CD8-positive, alpha-beta memory T cell (primary cell): ENCODE measurements at regions not wholly inside any gene's neighbourhood (a gene's known extent, or its start where the extent isn't known, plus 50 kb on each side); places are given as distances from the start of the nearest gene placed in this dataset.

Experiments
- CTCF ChIA-PET: fragments of 350-600 bp; sonication (Branson Sonifier 250); formaldehyde crosslinking; loops from one replicate; lab custom pipeline; 2021; ENCODE audit warnings: antibody characterized with exemption; lab: Charles Lee
- POLR2A ChIA-PET: fragments of 350-600 bp; sonication (Branson Sonifier 250); formaldehyde crosslinking; loops from one replicate; lab custom pipeline; 2021; ENCODE audit warnings: antibody characterized with exemption; lab: Charles Lee
- DNase-seq, 5 donors: peaks; one replicate each; pipeline versions ENCODE4 v3.0.0 to v3.0.0-alpha.2; 2020 to 2022; ENCODE audit warnings: mixed read lengths in 1 of 5
- H3K27ac ChIP-seq: one replicate; pipeline ENCODE4 v1.7.0; 2013; ENCODE audit warnings: low read depth, mild to moderate bottlenecking, low read length, moderate library complexity
- H3K27me3 ChIP-seq: 2 replicates; pipeline ENCODE4 v1.7.0; 2013; ENCODE audit warnings: low read length, mild to moderate bottlenecking; ENCODE audit not compliant: insufficient read depth, poor library complexity, severe bottlenecking
- H3K36me3 ChIP-seq: 2 replicates; pipeline ENCODE4 v1.7.0; 2013; ENCODE audit warnings: mild to moderate bottlenecking, low read length, moderate library complexity; ENCODE audit not compliant: insufficient read depth
- H3K4me1 ChIP-seq: 2 replicates; pipeline ENCODE4 v1.7.0; 2013; ENCODE audit warnings: mild to moderate bottlenecking, low read length, moderate library complexity; ENCODE audit not compliant: insufficient read depth
- H3K4me3 ChIP-seq: 2 replicates; pipeline ENCODE4 v1.7.0; 2013; ENCODE audit warnings: mild to moderate bottlenecking, low read length
- H3K9me3 ChIP-seq: 2 replicates; pipeline ENCODE4 v1.7.0; 2013; ENCODE audit warnings: mild to moderate bottlenecking, low read length
- H3K27ac Mint-ChIP-seq, 8 donors: one replicate each; pipeline ENCODE4 v1.8.0; 2020 to 2021; ENCODE audit warnings: mixed read lengths in 8 of 8, mild to moderate bottlenecking in 6 of 8, inconsistent platforms in 3 of 8, moderate library complexity in 3 of 8
- H3K27me3 Mint-ChIP-seq, 2 donors: one replicate each; pipeline ENCODE4 v1.8.0; 2020 to 2021; ENCODE audit warnings: mixed read lengths in 2 of 2, mild to moderate bottlenecking in 1 of 2, moderate library complexity in 1 of 2
- H3K36me3 Mint-ChIP-seq, 3 donors: one replicate each; pipeline ENCODE4 v1.8.0; 2020 to 2021; ENCODE audit warnings: mixed read lengths in 3 of 3, inconsistent platforms in 1 of 3, mild to moderate bottlenecking in 1 of 3
- H3K4me1 Mint-ChIP-seq, 3 donors: one replicate each; pipeline ENCODE4 v1.8.0; 2020 to 2021; ENCODE audit warnings: mixed read lengths in 3 of 3, inconsistent platforms in 1 of 3, mild to moderate bottlenecking in 1 of 3
- H3K4me3 Mint-ChIP-seq, 7 donors: one replicate each; pipeline ENCODE4 v1.8.0; 2020 to 2021; ENCODE audit warnings: mixed read lengths in 7 of 7, mild to moderate bottlenecking in 6 of 7, moderate library complexity in 4 of 7, inconsistent platforms in 2 of 7
- H3K9me3 Mint-ChIP-seq, 5 donors: one replicate each; pipeline ENCODE4 v1.8.0; 2020 to 2022; ENCODE audit warnings: mixed read lengths in 5 of 5, mild to moderate bottlenecking in 3 of 5, moderate library complexity in 2 of 5, inconsistent platforms in 1 of 5

GRCh38 chr5:68458416-68459021 lies 243.0 kb downstream of the PIK3R1 start:
- Histone ChIP-seq H3K9me3 (no peaks in the 10 kb centered on the region), H3K36me3 (no peaks in the 10 kb centered on the region), H3K4me3 (no peak overlapping the region), H3K27ac (no peak overlapping the region), H3K4me1 (peaks cover 6% of the 10 kb centered on the region), H3K27me3 (no peaks in the 10 kb centered on the region)
- no peak overlapping the region for H3K4me3 Mint-ChIP-seq
- no peaks in the 10 kb centered on the region for H3K36me3 Mint-ChIP-seq
- ChIA-PET CTCF (interaction anchor here (1.3 to 5.2 kb wide), 2 partner anchors 9 to 171 kb away, joined by 3 to 47 read pairs; no protein-coding TSS in a partner anchor), POLR2A (no interaction called here)
- peak in 3 of 5 donors; percentile 9 to 49 (median 13) for DNase-seq
- H3K27me3 Mint-ChIP-seq, result no peaks in the 10 kb centered on the region
- no peak overlapping the region for H3K27ac Mint-ChIP-seq
- H3K4me1 Mint-ChIP-seq, result peaks cover 13 to 22% (median 20%) of the 10 kb centered on the region in 3 donors
- H3K9me3 Mint-ChIP-seq, result no peaks in the 10 kb centered on the region

DNA sequence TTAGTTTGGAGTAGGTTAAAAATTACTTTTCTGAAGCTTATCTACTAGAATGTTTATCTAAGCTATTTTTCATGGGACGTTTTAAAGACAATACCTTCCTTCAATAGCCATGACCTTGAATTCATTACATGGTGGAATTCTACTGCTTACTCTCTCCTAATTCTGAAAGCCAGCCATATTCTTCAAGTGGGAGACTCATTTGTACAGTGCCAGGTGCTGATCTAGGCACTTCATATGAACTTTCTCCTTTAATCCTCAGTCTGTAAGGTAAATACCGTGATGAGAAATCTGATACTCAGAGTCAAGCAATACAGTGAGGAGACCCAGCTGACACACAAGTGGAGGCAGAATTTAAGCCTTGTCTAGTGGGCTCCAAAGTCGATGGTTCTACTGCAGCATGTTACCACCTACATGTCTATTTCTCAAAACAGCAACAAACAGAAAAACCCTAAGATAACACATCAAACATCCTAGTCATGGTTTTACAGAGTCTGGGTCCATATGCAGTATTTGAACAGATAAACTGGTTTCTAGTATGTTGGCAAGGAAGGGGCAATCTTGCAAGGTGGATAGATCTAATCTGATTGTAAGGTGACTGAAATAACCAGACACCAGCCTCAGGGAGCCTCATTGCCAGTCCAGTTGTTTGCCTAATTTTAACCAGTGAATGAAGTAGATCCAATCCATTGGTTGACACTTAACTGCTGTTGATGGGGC lies 243.7 kb downstream of the PIK3R1 start:
- Mint-ChIP-seq H3K36me3 (no peaks in the 10 kb centered on the region), H3K4me1 (peaks cover 13 to 22% (median 20%) of the 10 kb centered on the region in 3 donors), H3K27me3 (no peaks in the 10 kb centered on the region), H3K9me3 (no peaks in the 10 kb centered on the region), H3K4me3 (no peak overlapping the region), H3K27ac (no peak overlapping the region)
- ChIA-PET POLR2A (no interaction called here), CTCF (interaction anchor here (0.6 to 5.2 kb wide), 4 partner anchors 9 to 179 kb away, joined by 3 to 47 read pairs (median 4); no protein-coding TSS in a partner anchor)
- Histone ChIP-seq H3K9me3 (no peaks in the 10 kb centered on the region), H3K4me1 (peaks cover 6% of the 10 kb centered on the region), H3K27ac (no peak overlapping the region), H3K4me3 (no peak overlapping the region), H3K36me3 (no peaks in the 10 kb centered on the region), H3K27me3 (no peaks in the 10 kb centered on the region)
- no peak for DNase-seq

DNA sequence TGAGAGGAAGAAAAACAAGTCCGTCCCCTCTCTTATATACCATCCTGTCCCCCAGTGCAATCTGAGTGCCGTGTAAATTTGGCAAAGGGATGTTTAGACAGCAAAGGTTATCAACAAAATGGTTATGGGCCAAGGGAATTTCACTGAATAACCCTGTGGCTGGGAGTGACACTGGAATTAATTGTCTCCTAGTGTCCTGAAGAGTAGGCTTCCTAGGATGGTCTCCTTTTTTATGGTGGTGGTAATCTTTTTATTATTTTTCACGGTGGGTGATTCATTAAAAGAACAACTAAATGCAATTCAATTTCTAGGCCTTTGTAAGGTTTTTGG lies 244.2 kb downstream of the PIK3R1 start:
- no peaks in the 10 kb centered on the region for H3K36me3 ChIP-seq
- no peak for DNase-seq
- ChIA-PET POLR2A (no interaction called here), CTCF (interaction anchor here (0.6 to 5.2 kb wide), 4 partner anchors 10 to 179 kb away, joined by 3 to 47 read pairs (median 4); no protein-coding TSS in a partner anchor)
- H3K4me1 ChIP-seq, result peaks cover 9% of the 10 kb centered on the region
- Mint-ChIP-seq H3K4me1 (peaks cover 13 to 22% (median 20%) of the 10 kb centered on the region in 3 donors), H3K36me3 (no peaks in the 10 kb centered on the region), H3K4me3 (no peak overlapping the region), H3K27me3 (no peaks in the 10 kb centered on the region), H3K9me3 (no peaks in the 10 kb centered on the region), H3K27ac (peak overlapping the region in 1 of 8 donors; percentile 35)
- H3K9me3 ChIP-seq, result no peaks in the 10 kb centered on the region
- no peak overlapping the region for H3K27ac ChIP-seq
- no peaks in the 10 kb centered on the region for H3K27me3 ChIP-seq
- no peak overlapping the region for H3K4me3 ChIP-seq

GRCh38 chr5:68460147-68460798 lies 244.7 kb downstream of the PIK3R1 start:
- Histone ChIP-seq H3K27ac (no peak overlapping the region), H3K9me3 (no peaks in the 10 kb centered on the region), H3K4me1 (peaks cover 14% of the 10 kb centered on the region), H3K4me3 (no peak overlapping the region), H3K27me3 (no peaks in the 10 kb centered on the region), H3K36me3 (no peaks in the 10 kb centered on the region)
- H3K4me3 Mint-ChIP-seq, result no peak overlapping the region
- ChIA-PET CTCF (interaction anchor here (0.6 to 5.2 kb wide), 5 partner anchors 13 to 184 kb away, joined by 3 to 47 read pairs (median 5); no protein-coding TSS in a partner anchor), POLR2A (no interaction called here)
- no peaks in the 10 kb centered on the region for H3K27me3 Mint-ChIP-seq
- peak in 4 of 5 donors; percentile 23 to 52 (median 43) for DNase-seq
- H3K27ac Mint-ChIP-seq, result peak overlapping the region in 1 of 8 donors; percentile 35
- H3K4me1 Mint-ChIP-seq, result peaks cover 13 to 22% (median 20%) of the 10 kb centered on the region in 3 donors
- no peaks in the 10 kb centered on the region for H3K36me3 Mint-ChIP-seq
- no peaks in the 10 kb centered on the region for H3K9me3 Mint-ChIP-seq

GRCh38 chr5:68463606-68464005 lies 248.1 kb downstream of the PIK3R1 start:
- Mint-ChIP-seq H3K4me3 (no peak overlapping the region), H3K9me3 (no peaks in the 10 kb centered on the region), H3K27ac (no peak overlapping the region), H3K36me3 (no peaks in the 10 kb centered on the region), H3K4me1 (peaks cover 4 to 12% (median 10%) of the 10 kb centered on the region in 3 donors), H3K27me3 (no peaks in the 10 kb centered on the region)
- Histone ChIP-seq H3K27me3 (no peaks in the 10 kb centered on the region), H3K4me1 (peaks cover 10% of the 10 kb centered on the region), H3K4me3 (no peak overlapping the region), H3K36me3 (no peaks in the 10 kb centered on the region), H3K9me3 (no peaks in the 10 kb centered on the region), H3K27ac (no peak overlapping the region)
- ChIA-PET POLR2A (interaction anchor here (0.7 kb wide), 1 partner anchor 146 kb away, joined by 3 read pairs; no protein-coding TSS in a partner anchor), CTCF (interaction anchor here (0.9 to 5.2 kb wide), 3 partner anchors 161 to 179 kb away, joined by 4 to 47 read pairs (median 5); no protein-coding TSS in a partner anchor)
- no peak for DNase-seq

- Mint-ChIP-seq H3K27me3 (no peaks in the 10 kb centered on the region), H3K4me3 (no peak overlapping the region), H3K27ac (no peak overlapping the region), H3K36me3 (no peaks in the 10 kb centered on the region), H3K9me3 (no peaks in the 10 kb centered on the region), H3K4me1 (peaks cover 1 to 4% (median 4%) of the 10 kb centered on the region in 3 donors)
- POLR2A ChIA-PET, result no interaction called here
- peak in 1 of 5 donors; percentile 65 for DNase-seq
- no peaks in the 10 kb centered on the region for H3K27me3 ChIP-seq
- peaks cover 9% of the 10 kb centered on the region for H3K4me1 ChIP-seq
- no peak overlapping the region for H3K27ac ChIP-seq
- H3K36me3 ChIP-seq, result no peaks in the 10 kb centered on the region
- H3K4me3 ChIP-seq, result no peak overlapping the region
- CTCF ChIA-PET, result interaction anchor here (1.0 to 1.7 kb wide), 5 partner anchors 9 to 249 kb away, joined by 3 to 6 read pairs (median 4); partner anchors contain the start of gene PIK3R1
- no peaks in the 10 kb centered on the region for H3K9me3 ChIP-seq
Observed at GRCh38 chr5:68464424-68464823, 248.9 kb downstream of the PIK3R1 start.

GRCh38 chr5:68465133-68465532 lies 249.6 kb downstream of the PIK3R1 start:
- CTCF ChIA-PET, result interaction anchor here (1.0 to 1.7 kb wide), 5 partner anchors 9 to 249 kb away, joined by 3 to 6 read pairs (median 4); partner anchors contain the start of gene PIK3R1

More at GRCh38 chr5:68465133-68465532, 249.6 kb downstream of the PIK3R1 start:
- Histone ChIP-seq H3K4me3 (no peak overlapping the region), H3K4me1 (peaks cover 9% of the 10 kb centered on the region), H3K9me3 (no peaks in the 10 kb centered on the region), H3K27me3 (no peaks in the 10 kb centered on the region), H3K36me3 (no peaks in the 10 kb centered on the region), H3K27ac (no peak overlapping the region)
- DNase-seq, result no peak
- H3K27ac Mint-ChIP-seq, result no peak overlapping the region
- no peaks in the 10 kb centered on the region for H3K9me3 Mint-ChIP-seq
- H3K36me3 Mint-ChIP-seq, result no peaks in the 10 kb centered on the region
- no peak overlapping the region for H3K4me3 Mint-ChIP-seq
- peaks cover 0 to 1% (median under 1%) of the 10 kb centered on the region in 3 donors for H3K4me1 Mint-ChIP-seq
- POLR2A ChIA-PET, result no interaction called here
- H3K27me3 Mint-ChIP-seq, result no peaks in the 10 kb centered on the region
